HepG2 (cell line): ENCODE measurements at regions not wholly inside any gene's neighbourhood (a gene's known extent, or its start where the extent isn't known, plus 50 kb on each side); places are given as distances from the start of the nearest gene placed in this dataset.

Experiments
- AKNA ChIP-seq: sonication (generic); formaldehyde crosslinking; IDR thresholded peaks from 2 replicates; pipeline ENCODE4 v1.4.0; 2020; ENCODE audit warnings: missing genetic modification reagents, borderline replicate concordance
- ARID4A ChIP-seq: sonication (generic); formaldehyde crosslinking; IDR thresholded peaks from 2 replicates; pipeline ENCODE4 v1.5.0; 2020; ENCODE audit warnings: mild to moderate bottlenecking, missing genetic modification reagents, borderline replicate concordance
- ERF ChIP-seq: IDR thresholded peaks from 2 replicates; pipeline ENCODE4 v1.6.1; 2018; ENCODE audit warnings: missing biosample characterization, missing genetic modification reagents
- HDAC1 ChIP-seq: sonication (generic); formaldehyde crosslinking; IDR thresholded peaks from 2 replicates; pipeline ENCODE4 v1.5.1; 2020; ENCODE audit warnings: mild to moderate bottlenecking, missing genetic modification reagents
- HMG20B ChIP-seq: conservative IDR thresholded peaks from 2 replicates; pipeline ENCODE4 v1.6.1; 2016; ENCODE audit warnings: missing genetic modification reagents, missing compliant biosample characterization
- PHF21A ChIP-seq: sonication (generic); formaldehyde crosslinking; IDR thresholded peaks from 2 replicates; pipeline ENCODE4 v1.5.0; 2020; ENCODE audit warnings: mild to moderate bottlenecking, missing genetic modification reagents
- SRSF1 ChIP-seq: fragments of 200-400 bp; formaldehyde crosslinking; optimal IDR thresholded peaks from 2 replicates; pipeline ENCODE3; 2017; ENCODE audit warnings: mild to moderate bottlenecking, low read depth, low read length, moderate library complexity
- SRSF4 ChIP-seq: fragments of 200-400 bp; formaldehyde crosslinking; IDR thresholded peaks from one replicate; pipeline ENCODE4 v1.6.1; 2018; ENCODE audit warnings: mild to moderate bottlenecking, low read depth, low read length, moderate library complexity; ENCODE audit not compliant: poor library complexity, severe bottlenecking
- ZBTB20 ChIP-seq: sonication (generic); formaldehyde crosslinking; IDR thresholded peaks from 2 replicates; pipeline ENCODE4 v1.8.1; 2023; ENCODE audit warnings: missing genetic modification reagents, low read depth, mild to moderate bottlenecking, borderline replicate concordance
- ZNF225 ChIP-seq: sonication (generic); formaldehyde crosslinking; IDR thresholded peaks from 2 replicates; pipeline ENCODE4 v1.4.0; 2020; ENCODE audit warnings: mild to moderate bottlenecking, missing genetic modification reagents
- ZNF414 ChIP-seq: sonication (generic); formaldehyde crosslinking; IDR thresholded peaks from 2 replicates; pipeline ENCODE4 v1.5.0; 2020; ENCODE audit warnings: missing genetic modification reagents
- ZNF563 ChIP-seq: sonication (generic); formaldehyde crosslinking; IDR thresholded peaks from 2 replicates; pipeline ENCODE4 v1.8.0; 2022; ENCODE audit warnings: mild to moderate bottlenecking, moderate library complexity, missing genetic modification reagents
- ZXDC ChIP-seq: sonication (generic); formaldehyde crosslinking; IDR thresholded peaks from 2 replicates; pipeline ENCODE4 v1.5.0; 2020; ENCODE audit warnings: mild to moderate bottlenecking, missing genetic modification reagents
- ZZZ3 ChIP-seq: sonication (generic); formaldehyde crosslinking; IDR thresholded peaks from 2 replicates; pipeline ENCODE4 v1.4.0; 2020; ENCODE audit warnings: missing genetic modification reagents, mild to moderate bottlenecking, borderline replicate concordance

- TF ChIP-seq ZNF225 (CRISPR knock-in tag): no peak
- TF ChIP-seq SRSF1: peak; percentile 47
- 0 out of 2 replicates have a peak, but pooled peaks have one; percentile 74 for TF ChIP-seq ZXDC (CRISPR knock-in tag)
- no peak for TF ChIP-seq ZZZ3 (CRISPR knock-in tag)
- TF ChIP-seq ZNF563 (CRISPR knock-in tag): no peak
- peak; percentile 61 for TF ChIP-seq HDAC1 (CRISPR knock-in tag)
- no peak for TF ChIP-seq SRSF4
- no peak for TF ChIP-seq ARID4A (CRISPR knock-in tag)
- TF ChIP-seq ZBTB20 (CRISPR knock-in tag): peak; percentile 45; the same call in 1 of the 2 replicates
- no peak for TF ChIP-seq AKNA
- TF ChIP-seq ERF (CRISPR knock-in tag): peak; percentile 15; the same call in 1 of the 2 replicates
- TF ChIP-seq PHF21A (CRISPR knock-in tag): peak; percentile 81
- peak; percentile 39; the same call in 1 of the 2 replicates for TF ChIP-seq ZNF414 (CRISPR knock-in tag)
- 0 out of 2 replicates have a peak, but pooled peaks have one; percentile 39 for TF ChIP-seq HMG20B (CRISPR knock-in tag)
These were observed 128.0 kb downstream of the RFLNA start (continued) for GRCh38 chr12:124422570-124423523.
